GM19238 (cell line): ENCODE measurements at regions not wholly inside any gene's neighbourhood (a gene's known extent, or its start where the extent isn't known, plus 50 kb on each side); places are given as distances from the start of the nearest gene placed in this dataset.
"Not testable (repeated sequence)": the region's sequence is repeated elsewhere in the genome, so short reads cannot be mapped to it uniquely, and the experiment has no call there.

ENCODE experiments used
- DNase-seq: peaks from one replicate; pipeline ENCODE4 v3.0.0; 2011; ENCODE audit warnings: low spot score; ENCODE audit not compliant: insufficient read length

- not testable (repeated sequence) for DNase-seq
These were observed 528.7 kb upstream of the NR5A2 start for GRCh38 chr1:199498802-199499201.

GRCh38 chr1:199508072-199508471, 519.4 kb upstream of the NR5A2 start:
- no peak for DNase-seq

GRCh38 chr1:199508653-199509052, 518.9 kb upstream of the NR5A2 start:
- no peak for DNase-seq

GRCh38 chr1:199509456-199509855, 518.1 kb upstream of the NR5A2 start:
- DNase-seq: no peak

- no peak for DNase-seq
These were observed 517.2 kb upstream of the NR5A2 start for GRCh38 chr1:199510314-199510713.

GRCh38 chr1:199512037-199512710, 515.3 kb upstream of the NR5A2 start:
- DNase-seq: no peak

- no peak for DNase-seq
These were observed 512.2 kb upstream of the NR5A2 start for GRCh38 chr1:199515261-199515660.

- DNase-seq: no peak
These were observed 505.2 kb upstream of the NR5A2 start for GRCh38 chr1:199522338-199522737.

GRCh38 chr1:199522936-199523335, 504.6 kb upstream of the NR5A2 start:
- no peak for DNase-seq

GRCh38 chr1:199529324-199529723, 498.2 kb upstream of the NR5A2 start:
- no peak for DNase-seq

- not testable (repeated sequence) for DNase-seq
These were observed 494.1 kb upstream of the NR5A2 start for GRCh38 chr1:199533361-199533760.

- DNase-seq: no peak
These were observed 481.7 kb upstream of the NR5A2 start for GRCh38 chr1:199545780-199546179.

- no peak for DNase-seq
These were observed 481.2 kb upstream of the NR5A2 start for GRCh38 chr1:199546323-199546722.

GRCh38 chr1:199549421-199549820, 478.1 kb upstream of the NR5A2 start:
- no peak for DNase-seq

- DNase-seq: no peak
These were observed 477.1 kb upstream of the NR5A2 start for GRCh38 chr1:199550199-199551065.

- DNase-seq: no peak
These were observed 475.4 kb upstream of the NR5A2 start for GRCh38 chr1:199551967-199552565.

GRCh38 chr1:199553104-199553503, 474.4 kb upstream of the NR5A2 start:
- DNase-seq: no peak

GRCh38 chr1:199561334-199561733, 466.2 kb upstream of the NR5A2 start:
- DNase-seq: no peak

- DNase-seq: no peak
These were observed 454.5 kb upstream of the NR5A2 start for GRCh38 chr1:199573047-199573446.

- no peak for DNase-seq
These were observed 452.6 kb upstream of the NR5A2 start for GRCh38 chr1:199574950-199575349.

- no peak for DNase-seq
These were observed 447.2 kb upstream of the NR5A2 start for GRCh38 chr1:199580300-199580699.

- no peak for DNase-seq
These were observed 442.1 kb upstream of the NR5A2 start for GRCh38 chr1:199585392-199585791.
